Neural cell (in vitro differentiated cells): ENCODE measurements at regions not wholly inside any gene's neighbourhood (a gene's known extent, or its start where the extent isn't known, plus 50 kb on each side); places are given as distances from the start of the nearest gene placed in this dataset.

Experiments
- H2AFZ ChIP-seq: fragments of 200-600, 300-800 bp; sonication (generic), shearing (Covaris generic); 2 replicates; pipeline ENCODE4 v1.6.0; 2014; ENCODE audit warnings: low read depth, mild to moderate bottlenecking, antibody characterized with exemption, low read length, moderate library complexity
- H3F3A ChIP-seq: fragments of 200-600 bp; shearing (Covaris generic); 2 replicates; pipeline ENCODE4 v1.6.1; 2016; ENCODE audit warnings: mild to moderate bottlenecking, moderate library complexity, mixed read lengths, antibody characterized with exemption, low read length; ENCODE audit not compliant: insufficient read depth, poor library complexity, severe bottlenecking
- H3K27ac ChIP-seq: fragments of 200-600, 300-800 bp; sonication (generic), shearing (Covaris generic); 2 replicates; pipeline ENCODE4 v1.5.1; 2014; ENCODE audit warnings: mild to moderate bottlenecking, low read length, moderate library complexity
- H3K27me3 ChIP-seq: fragments of 300-800, 200-600 bp; sonication (generic), shearing (Covaris generic); 2 replicates; pipeline ENCODE4 v1.6.0; 2014; ENCODE audit warnings: mild to moderate bottlenecking, low read depth, low read length, moderate library complexity; ENCODE audit not compliant: insufficient read depth
- H3K36me3 ChIP-seq: fragments of 300-800, 200-600 bp; sonication (generic), shearing (Covaris generic); 2 replicates; pipeline ENCODE4 v1.5.1; 2014; ENCODE audit warnings: mild to moderate bottlenecking, antibody characterized with exemption, low read length, moderate library complexity; ENCODE audit not compliant: insufficient read depth
- H3K4me2 ChIP-seq: fragments of 300-800, 200-600 bp; sonication (generic), shearing (Covaris generic); 2 replicates; pipeline ENCODE4 v1.6.0; 2014; ENCODE audit warnings: mild to moderate bottlenecking, low read length
- H3K4me3 ChIP-seq: fragments of 300-800, 200-600 bp; sonication (generic), shearing (Covaris generic); 2 replicates; pipeline ENCODE4 v1.5.1; 2014; ENCODE audit warnings: mild to moderate bottlenecking, low read length, moderate library complexity
- H3K79me2 ChIP-seq: fragments of 200-600 bp; shearing (Covaris generic); replicated peaks from 2 replicates; pipeline ENCODE4 v1.6.0; 2014; ENCODE audit warnings: mild to moderate bottlenecking, low read length, moderate library complexity; ENCODE audit not compliant: insufficient read depth
- H3K9ac ChIP-seq: fragments of 300-800, 200-600 bp; sonication (generic), shearing (Covaris generic); 2 replicates; pipeline ENCODE4 v1.6.1; 2016; ENCODE audit warnings: mild to moderate bottlenecking, low read length, mixed read lengths
- H3K9me2 ChIP-seq: fragments of 200-600 bp; shearing (Covaris generic); 2 replicates; pipeline ENCODE4 v1.6.1; 2016; ENCODE audit warnings: mild to moderate bottlenecking, low read length, mixed read lengths; ENCODE audit not compliant: insufficient read depth
- H3K9me3 ChIP-seq: fragments of 200-600, 300-800 bp; sonication (generic), shearing (Covaris generic); 2 replicates; pipeline ENCODE4 v1.6.1; 2016; ENCODE audit warnings: mild to moderate bottlenecking, mixed run types, low read length, moderate library complexity, mixed read lengths
- H4K20me1 ChIP-seq: fragments of 200-600 bp; shearing (Covaris generic); 2 replicates; pipeline ENCODE4 v1.6.1; 2016; ENCODE audit warnings: mild to moderate bottlenecking, mixed run types; ENCODE audit not compliant: insufficient read depth
- EP300 ChIP-seq: fragments of 450-650 bp; conservative IDR thresholded peaks from 2 replicates; pipeline ENCODE4 v1.6.1; 2014; ENCODE audit warnings: antibody characterized with exemption, mild to moderate bottlenecking, moderate library complexity; ENCODE audit not compliant: poor library complexity, severe bottlenecking
- EZH2 ChIP-seq: fragments of 200-600, 300-800 bp; shearing (Covaris generic), sonication (generic); IDR thresholded peaks from 2 replicates; pipeline ENCODE4 v1.6.1; 2014; ENCODE audit warnings: antibody characterized with exemption, low read length, borderline replicate concordance, mild to moderate bottlenecking; ENCODE audit not compliant: insufficient read depth, poor library complexity, severe bottlenecking
- MXI1 ChIP-seq: fragments of 450-650 bp; conservative IDR thresholded peaks from 2 replicates; pipeline ENCODE4 v1.6.1; 2014; ENCODE audit warnings: antibody characterized with exemption, mild to moderate bottlenecking; ENCODE audit not compliant: poor library complexity, severe bottlenecking
- POLR2AphosphoS5 ChIP-seq: IDR thresholded peaks from 2 replicates; pipeline ENCODE4 v1.6.1; 2012
- RAD21 ChIP-seq: fragments of 450-650 bp; conservative IDR thresholded peaks from 2 replicates; pipeline ENCODE4 v1.6.1; 2014; ENCODE audit warnings: antibody characterized with exemption, mild to moderate bottlenecking, moderate library complexity
- SMC3 ChIP-seq: fragments of 450-650 bp; conservative IDR thresholded peaks from 2 replicates; pipeline ENCODE4 v1.6.1; 2014; ENCODE audit warnings: antibody characterized with exemption, mild to moderate bottlenecking, moderate library complexity; ENCODE audit not compliant: poor library complexity
- TAF1 ChIP-seq: IDR thresholded peaks from 2 replicates; pipeline ENCODE4 v1.6.1; 2012; ENCODE audit warnings: low read depth
- TF ChIP-seq, protein P1 (sequence below): IDR thresholded peaks from 2 replicates; pipeline ENCODE4 v1.6.1; 2012; ENCODE audit warnings: borderline replicate concordance
- TF ChIP-seq, protein P2 (sequence below): fragments of 450-650 bp; IDR thresholded peaks from 2 replicates; pipeline ENCODE4 v1.5.1; 2014; ENCODE audit warnings: antibody characterized with exemption, mild to moderate bottlenecking, moderate library complexity; ENCODE audit not compliant: poor library complexity, severe bottlenecking

DNA sequence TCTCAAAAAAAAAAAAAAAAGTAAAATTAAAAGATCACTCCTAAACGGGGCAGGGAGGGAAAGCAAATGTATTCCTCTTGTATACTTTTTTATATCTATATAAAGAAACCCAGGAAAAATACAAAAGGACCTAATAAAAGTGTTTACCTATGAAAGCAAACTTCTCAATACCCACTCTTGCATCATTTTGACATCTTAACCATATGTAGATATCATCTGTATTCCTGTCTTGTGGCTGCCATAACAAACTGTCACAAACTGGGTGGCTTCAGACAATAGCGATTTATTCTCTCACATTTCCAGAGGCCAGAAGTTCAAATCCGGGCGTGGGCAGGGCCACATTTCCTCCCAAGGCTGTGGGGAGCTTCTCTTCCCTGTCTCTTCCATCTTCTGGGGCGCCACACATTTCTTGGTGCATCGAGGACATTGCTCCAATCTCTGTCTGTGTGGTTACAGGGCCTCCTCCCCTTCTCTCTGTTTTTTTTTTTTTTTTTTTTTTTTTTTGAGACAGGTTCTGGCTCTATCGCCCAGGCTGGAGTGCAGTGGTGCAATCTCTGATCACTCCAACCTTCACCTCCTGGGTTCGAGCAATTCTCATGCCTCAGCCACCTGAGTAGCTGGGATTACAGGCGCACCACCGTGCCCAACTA is 58.4 kb upstream of the IL17B start:
- Histone ChIP-seq H2AFZ (no peak overlapping the region), H3K27ac (no peak overlapping the region)

DNA sequence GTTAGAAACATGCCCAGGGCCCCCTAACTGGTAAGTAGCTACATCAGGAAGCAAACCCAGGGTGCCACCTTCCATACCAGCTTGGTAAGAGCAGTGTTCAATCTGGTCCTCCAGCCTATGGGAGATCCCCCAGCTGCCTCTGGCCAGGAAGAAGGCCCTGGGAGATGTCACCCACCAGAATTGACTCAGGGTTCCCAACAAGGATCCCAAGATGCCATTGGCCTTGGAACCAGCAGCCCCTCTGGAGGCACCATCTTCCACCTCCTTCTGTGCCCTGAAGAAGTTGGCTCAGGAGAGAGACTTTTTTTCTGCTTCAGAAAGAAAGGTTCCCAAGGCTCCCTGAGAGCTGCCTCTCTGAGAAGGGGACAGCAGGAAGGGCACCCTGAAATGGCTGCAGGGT is 56.6 kb upstream of the IL17B start:
- Histone ChIP-seq H3K9ac (no peak overlapping the region), H2AFZ (no peak overlapping the region), H3K4me2 (no peak overlapping the region), H3K9me2 (no peaks in the 10 kb centered on the region), H3K27ac (no peak overlapping the region), H3K79me2 (no peaks in the 10 kb centered on the region), H4K20me1 (no peaks in the 10 kb centered on the region), H3K36me3 (no peaks in the 10 kb centered on the region), H3K4me3 (no peak overlapping the region), H3F3A (no peaks in the 10 kb centered on the region), H3K9me3 (no peaks in the 10 kb centered on the region), H3K27me3 (no peaks in the 10 kb centered on the region)
- no peak for TF ChIP-seq EP300

More for the DNA sequence above, 58.4 kb upstream of the IL17B start:
- Histone ChIP-seq H3K4me3 (no peak overlapping the region), H3K4me2 (no peak overlapping the region), H3F3A (no peaks in the 10 kb centered on the region), H3K9me3 (no peaks in the 10 kb centered on the region), H3K36me3 (no peaks in the 10 kb centered on the region), H3K79me2 (no peaks in the 10 kb centered on the region), H3K9me2 (no peaks in the 10 kb centered on the region), H3K9ac (no peak overlapping the region), H4K20me1 (no peaks in the 10 kb centered on the region), H3K27me3 (no peaks in the 10 kb centered on the region)
- TF ChIP-seq POLR2AphosphoS5, result no peak
- no peak for TF ChIP-seq RAD21
- TF ChIP-seq, protein P1, sequence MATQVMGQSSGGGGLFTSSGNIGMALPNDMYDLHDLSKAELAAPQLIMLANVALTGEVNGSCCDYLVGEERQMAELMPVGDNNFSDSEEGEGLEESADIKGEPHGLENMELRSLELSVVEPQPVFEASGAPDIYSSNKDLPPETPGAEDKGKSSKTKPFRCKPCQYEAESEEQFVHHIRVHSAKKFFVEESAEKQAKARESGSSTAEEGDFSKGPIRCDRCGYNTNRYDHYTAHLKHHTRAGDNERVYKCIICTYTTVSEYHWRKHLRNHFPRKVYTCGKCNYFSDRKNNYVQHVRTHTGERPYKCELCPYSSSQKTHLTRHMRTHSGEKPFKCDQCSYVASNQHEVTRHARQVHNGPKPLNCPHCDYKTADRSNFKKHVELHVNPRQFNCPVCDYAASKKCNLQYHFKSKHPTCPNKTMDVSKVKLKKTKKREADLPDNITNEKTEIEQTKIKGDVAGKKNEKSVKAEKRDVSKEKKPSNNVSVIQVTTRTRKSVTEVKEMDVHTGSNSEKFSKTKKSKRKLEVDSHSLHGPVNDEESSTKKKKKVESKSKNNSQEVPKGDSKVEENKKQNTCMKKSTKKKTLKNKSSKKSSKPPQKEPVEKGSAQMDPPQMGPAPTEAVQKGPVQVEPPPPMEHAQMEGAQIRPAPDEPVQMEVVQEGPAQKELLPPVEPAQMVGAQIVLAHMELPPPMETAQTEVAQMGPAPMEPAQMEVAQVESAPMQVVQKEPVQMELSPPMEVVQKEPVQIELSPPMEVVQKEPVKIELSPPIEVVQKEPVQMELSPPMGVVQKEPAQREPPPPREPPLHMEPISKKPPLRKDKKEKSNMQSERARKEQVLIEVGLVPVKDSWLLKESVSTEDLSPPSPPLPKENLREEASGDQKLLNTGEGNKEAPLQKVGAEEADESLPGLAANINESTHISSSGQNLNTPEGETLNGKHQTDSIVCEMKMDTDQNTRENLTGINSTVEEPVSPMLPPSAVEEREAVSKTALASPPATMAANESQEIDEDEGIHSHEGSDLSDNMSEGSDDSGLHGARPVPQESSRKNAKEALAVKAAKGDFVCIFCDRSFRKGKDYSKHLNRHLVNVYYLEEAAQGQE, result no peak
- no peak for TF ChIP-seq TAF1
- no peak for TF ChIP-seq MXI1
- no peak for TF ChIP-seq SMC3
- no peak for TF ChIP-seq EZH2
- no peak for TF ChIP-seq EP300
- TF ChIP-seq, protein P2, sequence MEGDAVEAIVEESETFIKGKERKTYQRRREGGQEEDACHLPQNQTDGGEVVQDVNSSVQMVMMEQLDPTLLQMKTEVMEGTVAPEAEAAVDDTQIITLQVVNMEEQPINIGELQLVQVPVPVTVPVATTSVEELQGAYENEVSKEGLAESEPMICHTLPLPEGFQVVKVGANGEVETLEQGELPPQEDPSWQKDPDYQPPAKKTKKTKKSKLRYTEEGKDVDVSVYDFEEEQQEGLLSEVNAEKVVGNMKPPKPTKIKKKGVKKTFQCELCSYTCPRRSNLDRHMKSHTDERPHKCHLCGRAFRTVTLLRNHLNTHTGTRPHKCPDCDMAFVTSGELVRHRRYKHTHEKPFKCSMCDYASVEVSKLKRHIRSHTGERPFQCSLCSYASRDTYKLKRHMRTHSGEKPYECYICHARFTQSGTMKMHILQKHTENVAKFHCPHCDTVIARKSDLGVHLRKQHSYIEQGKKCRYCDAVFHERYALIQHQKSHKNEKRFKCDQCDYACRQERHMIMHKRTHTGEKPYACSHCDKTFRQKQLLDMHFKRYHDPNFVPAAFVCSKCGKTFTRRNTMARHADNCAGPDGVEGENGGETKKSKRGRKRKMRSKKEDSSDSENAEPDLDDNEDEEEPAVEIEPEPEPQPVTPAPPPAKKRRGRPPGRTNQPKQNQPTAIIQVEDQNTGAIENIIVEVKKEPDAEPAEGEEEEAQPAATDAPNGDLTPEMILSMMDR, result no peak

DNA sequence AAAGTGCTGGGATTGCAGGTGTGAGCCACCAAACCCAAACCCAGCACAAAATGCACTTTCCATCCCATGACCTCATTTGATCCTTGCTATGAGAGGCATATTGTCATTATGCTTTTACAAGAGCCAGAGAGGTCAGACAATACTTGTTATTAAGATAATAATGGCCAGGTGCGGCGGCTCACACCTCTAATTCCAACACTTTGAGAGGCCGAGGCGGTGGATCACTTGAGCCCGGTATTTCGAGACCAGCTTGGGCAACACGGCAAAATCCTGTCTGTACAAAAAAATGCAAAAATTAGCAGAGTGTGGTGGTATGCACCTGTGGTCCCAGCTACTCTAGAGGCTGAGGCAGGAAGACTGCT is 55.9 kb upstream of the IL17B start:
- no peaks in the 10 kb centered on the region for H3K9me3 ChIP-seq
- H3K79me2 ChIP-seq, result no peaks in the 10 kb centered on the region

More for the DNA sequence above, 55.9 kb upstream of the IL17B start:
- H3K36me3 ChIP-seq, result no peaks in the 10 kb centered on the region
- no peak overlapping the region for H3K4me2 ChIP-seq
- no peaks in the 10 kb centered on the region for H3K27me3 ChIP-seq
- H2AFZ ChIP-seq, result no peak overlapping the region
- H3F3A ChIP-seq, result no peaks in the 10 kb centered on the region
- no peak overlapping the region for H3K27ac ChIP-seq
- H3K9ac ChIP-seq, result no peak overlapping the region
- no peaks in the 10 kb centered on the region for H4K20me1 ChIP-seq
- H3K9me2 ChIP-seq, result no peaks in the 10 kb centered on the region
- TF ChIP-seq EZH2 (no peak), SMC3 (no peak), MXI1 (no peak), RAD21 (no peak), POLR2AphosphoS5 (no peak), TAF1 (no peak), EP300 (no peak)
- TF ChIP-seq, protein P1, result no peak
- TF ChIP-seq, protein P2, result no peak
- no peak overlapping the region for H3K4me3 ChIP-seq
